Activated CD8-positive, alpha-beta memory T cell treated with anti-CD3 and anti-CD28 coated beads, Interleukin-2, amount 10 ng/mL, durations not matched to agents 7 days and 5 days (primary cell): ENCODE measurements at regions not wholly inside any gene's neighbourhood (a gene's known extent, or its start where the extent isn't known, plus 50 kb on each side); places are given as distances from the start of the nearest gene placed in this dataset.

Experiments
- ATAC-seq: fragments of 150-1000 bp; cut with Tn5 transposase; one replicate; pipeline ENCODE4 v1.10.0; 2021; ENCODE audit warnings: moderate library complexity
- CTCF ChIA-PET: fragments of 350-600 bp; sonication (Branson Sonifier 250); formaldehyde crosslinking; loops from one replicate; lab custom pipeline; 2021; ENCODE audit warnings: antibody characterized with exemption; lab: Charles Lee
- DNase-seq: peaks from one replicate; pipeline ENCODE4 v3.0.0-alpha.2; 2020
- H3K27ac Mint-ChIP-seq: one replicate; pipeline ENCODE4 v1.8.0; 2021; ENCODE audit warnings: mild to moderate bottlenecking, mixed read lengths
- H3K27me3 Mint-ChIP-seq: one replicate; pipeline ENCODE4 v1.8.0; 2021; ENCODE audit warnings: mixed read lengths
- H3K36me3 Mint-ChIP-seq: one replicate; pipeline ENCODE4 v1.8.0; 2021; ENCODE audit warnings: mild to moderate bottlenecking, mixed read lengths
- H3K4me1 Mint-ChIP-seq: one replicate; pipeline ENCODE4 v1.8.0; 2021; ENCODE audit warnings: mixed read lengths
- H3K4me3 Mint-ChIP-seq: one replicate; pipeline ENCODE4 v1.8.0; 2021; ENCODE audit warnings: mild to moderate bottlenecking, moderate library complexity, mixed read lengths
- H3K9me3 Mint-ChIP-seq: one replicate; pipeline ENCODE4 v1.8.0; 2022; ENCODE audit warnings: low read depth, mixed read lengths

- Mint-ChIP-seq H3K27ac (no peak overlapping the region), H3K27me3 (no peaks in the 10 kb centered on the region), H3K4me3 (no peak overlapping the region), H3K9me3 (no peaks in the 10 kb centered on the region), H3K36me3 (no peaks in the 10 kb centered on the region), H3K4me1 (no peaks in the 10 kb centered on the region)
- no peak for DNase-seq
- CTCF ChIA-PET, result no interaction called here
- ATAC-seq, result no peak
Observed at GRCh38 chr4:156176896-156177295, 223.2 kb upstream of the CTSO start.

GRCh38 chr4:156173937-156174336 is 220.3 kb upstream of the CTSO start:
- CTCF ChIA-PET, result no interaction called here
- H3K36me3 Mint-ChIP-seq, result no peaks in the 10 kb centered on the region
- no peaks in the 10 kb centered on the region for H3K27me3 Mint-ChIP-seq
- H3K4me1 Mint-ChIP-seq, result no peaks in the 10 kb centered on the region
- H3K27ac Mint-ChIP-seq, result no peak overlapping the region
- H3K4me3 Mint-ChIP-seq, result no peak overlapping the region
- no peak for DNase-seq
- no peaks in the 10 kb centered on the region for H3K9me3 Mint-ChIP-seq
- ATAC-seq, result no peak

GRCh38 chr4:156173486-156173885 is 219.8 kb upstream of the CTSO start:
- CTCF ChIA-PET, result no interaction called here
- no peaks in the 10 kb centered on the region for H3K4me1 Mint-ChIP-seq
- no peak overlapping the region for H3K4me3 Mint-ChIP-seq
- H3K27ac Mint-ChIP-seq, result no peak overlapping the region
- ATAC-seq (no peak), DNase-seq (no peak)
- no peaks in the 10 kb centered on the region for H3K27me3 Mint-ChIP-seq
- H3K9me3 Mint-ChIP-seq, result no peaks in the 10 kb centered on the region
- no peaks in the 10 kb centered on the region for H3K36me3 Mint-ChIP-seq

GRCh38 chr4:156169861-156170260 is 216.2 kb upstream of the CTSO start:
- H3K27ac Mint-ChIP-seq, result no peak overlapping the region
- H3K36me3 Mint-ChIP-seq, result no peaks in the 10 kb centered on the region
- no peaks in the 10 kb centered on the region for H3K27me3 Mint-ChIP-seq
- DNase-seq (no peak), ATAC-seq (no peak)
- no peak overlapping the region for H3K4me3 Mint-ChIP-seq
- CTCF ChIA-PET, result no interaction called here
- no peaks in the 10 kb centered on the region for H3K4me1 Mint-ChIP-seq
- no peaks in the 10 kb centered on the region for H3K9me3 Mint-ChIP-seq

DNA sequence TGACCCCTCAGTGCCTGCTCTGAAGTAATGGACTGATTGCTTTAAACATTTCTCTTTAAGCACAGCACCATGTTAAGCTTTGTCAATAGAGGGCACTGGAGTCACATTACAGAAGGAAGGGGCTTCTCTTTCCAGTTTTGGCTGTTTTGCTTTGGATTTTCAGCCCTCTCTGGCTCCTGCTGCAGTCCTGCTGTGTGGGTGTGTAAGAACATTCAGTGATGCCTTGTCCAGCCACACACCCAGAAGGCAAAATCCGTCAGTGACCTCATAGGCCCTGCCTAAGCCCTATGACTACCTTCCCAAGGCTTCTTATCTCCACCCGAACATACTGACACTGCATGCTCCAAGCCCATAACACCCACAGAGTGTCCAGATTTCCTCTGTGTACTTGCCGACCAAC is 215.3 kb upstream of the CTSO start:
- Mint-ChIP-seq H3K27ac (no peak overlapping the region), H3K36me3 (no peaks in the 10 kb centered on the region), H3K9me3 (no peaks in the 10 kb centered on the region), H3K4me3 (no peak overlapping the region), H3K4me1 (no peaks in the 10 kb centered on the region), H3K27me3 (no peaks in the 10 kb centered on the region)
- DNase-seq, result no peak
- ATAC-seq, result no peak
- CTCF ChIA-PET, result no interaction called here

GRCh38 chr4:156168288-156168687 is 214.6 kb upstream of the CTSO start:
- no peak overlapping the region for H3K27ac Mint-ChIP-seq
- H3K4me3 Mint-ChIP-seq, result no peak overlapping the region
- no peaks in the 10 kb centered on the region for H3K9me3 Mint-ChIP-seq
- no peaks in the 10 kb centered on the region for H3K36me3 Mint-ChIP-seq
- no peak for DNase-seq
- CTCF ChIA-PET, result no interaction called here
- H3K27me3 Mint-ChIP-seq, result no peaks in the 10 kb centered on the region
- ATAC-seq, result no peak
- no peaks in the 10 kb centered on the region for H3K4me1 Mint-ChIP-seq

DNA sequence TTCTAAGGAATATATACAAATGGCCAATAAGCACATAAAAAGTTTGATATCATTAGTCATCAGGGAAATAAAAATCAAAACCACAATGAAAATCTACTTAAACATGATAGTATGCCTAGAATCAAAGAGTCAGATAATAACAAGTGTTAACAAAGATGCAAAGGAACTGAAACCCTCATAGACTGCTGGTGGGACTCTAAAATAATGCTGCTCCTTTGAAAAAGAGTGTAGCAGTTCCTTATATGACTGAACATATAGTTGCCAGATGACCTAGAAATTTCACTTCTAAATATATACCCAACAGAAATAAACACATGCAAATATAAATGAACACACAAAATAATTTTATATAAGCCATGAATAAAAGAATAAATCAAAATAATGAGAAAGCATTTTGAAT is 205.1 kb upstream of the CTSO start:
- Mint-ChIP-seq H3K27ac (no peak overlapping the region), H3K4me1 (no peaks in the 10 kb centered on the region), H3K27me3 (no peaks in the 10 kb centered on the region), H3K4me3 (no peak overlapping the region), H3K9me3 (no peaks in the 10 kb centered on the region), H3K36me3 (no peaks in the 10 kb centered on the region)
- CTCF ChIA-PET, result no interaction called here
- DNase-seq, result no peak
- no peak for ATAC-seq

DNA sequence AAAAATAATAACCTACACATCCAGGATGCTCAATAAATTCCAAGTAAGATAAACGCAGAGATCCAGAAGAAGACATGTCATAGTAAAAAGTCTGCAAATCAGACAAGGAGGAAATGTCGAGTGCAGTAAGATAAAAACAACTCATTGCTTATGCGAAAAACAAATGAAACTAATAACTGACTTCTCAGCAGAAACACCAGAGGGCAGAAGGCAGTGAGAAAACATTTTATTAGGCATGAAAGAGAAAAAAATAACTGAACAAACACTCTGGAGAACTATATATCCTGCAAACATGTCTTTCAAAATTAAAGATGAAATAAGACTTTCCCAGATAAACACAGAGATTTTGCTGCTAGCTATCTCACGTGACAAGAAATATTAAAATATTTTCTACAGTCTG is 201.3 kb upstream of the CTSO start:
- DNase-seq, result no peak
- Mint-ChIP-seq H3K27me3 (no peaks in the 10 kb centered on the region), H3K9me3 (no peaks in the 10 kb centered on the region), H3K4me3 (no peak overlapping the region), H3K4me1 (no peaks in the 10 kb centered on the region), H3K27ac (no peak overlapping the region), H3K36me3 (no peaks in the 10 kb centered on the region)
- CTCF ChIA-PET, result no interaction called here
- ATAC-seq, result no peak

DNA sequence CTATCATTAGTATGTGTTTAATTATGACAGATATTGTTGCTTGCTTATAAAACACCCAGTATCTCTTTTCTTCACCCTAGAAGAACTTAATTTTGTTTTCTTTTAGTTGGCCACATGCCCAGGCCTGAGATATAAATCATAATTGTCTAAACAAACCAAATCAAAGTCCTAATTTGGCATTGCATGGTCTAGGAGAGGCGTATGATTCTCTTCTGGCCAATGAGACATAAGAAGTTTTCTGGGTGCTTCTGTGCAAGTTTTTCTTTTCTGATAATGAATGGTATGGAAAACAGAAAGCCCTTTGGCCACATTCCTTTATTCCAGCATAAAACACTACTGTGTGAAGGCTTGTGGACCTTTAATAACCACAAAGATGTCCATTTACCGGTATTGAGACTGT is 192.9 kb upstream of the CTSO start:
- H3K4me3 Mint-ChIP-seq, result no peak overlapping the region
- no peaks in the 10 kb centered on the region for H3K27me3 Mint-ChIP-seq
- no peak overlapping the region for H3K27ac Mint-ChIP-seq
- CTCF ChIA-PET, result interaction anchor here (0.5 kb wide), 1 partner anchor 64 kb away, joined by 5 read pairs; no protein-coding TSS in a partner anchor
- no peaks in the 10 kb centered on the region for H3K9me3 Mint-ChIP-seq
- no peaks in the 10 kb centered on the region for H3K4me1 Mint-ChIP-seq
- ATAC-seq, result no peak
- DNase-seq, result no peak
- no peaks in the 10 kb centered on the region for H3K36me3 Mint-ChIP-seq

DNA sequence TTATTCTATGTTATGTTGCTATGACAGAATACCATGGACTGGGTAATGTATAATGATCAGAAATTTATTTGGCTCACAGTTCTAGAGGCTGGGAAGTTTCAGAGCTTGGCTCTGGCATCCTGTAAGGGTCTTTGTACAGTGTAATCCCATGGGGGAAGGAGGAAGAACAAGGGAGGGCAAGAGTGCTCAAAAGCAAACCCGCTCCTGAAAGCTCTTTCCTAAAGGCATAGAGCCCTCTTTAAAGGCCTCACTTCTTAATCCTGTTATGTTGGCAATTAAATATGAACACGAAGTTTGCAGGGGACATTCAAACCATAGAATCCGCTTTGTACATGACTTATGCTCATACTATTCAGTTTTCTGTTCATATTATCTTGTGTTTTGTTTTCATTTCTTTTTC is 191.3 kb upstream of the CTSO start:
- no peaks in the 10 kb centered on the region for H3K27me3 Mint-ChIP-seq

DNA sequence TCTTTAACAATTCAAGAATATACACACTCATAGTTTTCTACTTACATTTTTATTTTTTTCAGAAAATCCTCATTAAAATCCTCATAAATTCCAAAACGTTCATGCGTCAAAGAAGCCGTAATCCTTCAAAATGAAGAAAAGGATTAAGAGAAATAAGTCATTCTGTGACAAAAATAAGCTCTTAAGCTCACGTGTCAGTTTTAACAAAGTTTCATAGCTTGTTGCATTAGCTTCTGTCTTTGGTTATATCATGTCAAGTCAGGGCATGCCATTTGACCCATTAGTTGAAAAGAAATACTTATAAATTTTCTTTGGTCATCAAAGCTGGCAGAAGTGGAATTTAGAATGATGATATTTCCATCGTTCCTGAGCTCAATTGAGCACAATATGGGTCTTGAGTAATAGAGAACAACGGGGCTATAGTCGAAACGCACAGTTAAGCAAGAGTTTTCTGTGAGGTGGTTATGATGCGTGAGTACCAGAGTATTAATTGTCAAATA is 185.2 kb upstream of the CTSO start:
- H3K4me3 Mint-ChIP-seq, result no peak overlapping the region
- no peak for DNase-seq
- H3K4me1 Mint-ChIP-seq, result no peaks in the 10 kb centered on the region
- H3K36me3 Mint-ChIP-seq, result no peaks in the 10 kb centered on the region
- H3K27ac Mint-ChIP-seq, result no peak overlapping the region
- no peaks in the 10 kb centered on the region for H3K27me3 Mint-ChIP-seq
- no peak for ATAC-seq
- H3K9me3 Mint-ChIP-seq, result no peaks in the 10 kb centered on the region
- CTCF ChIA-PET, result no interaction called here

More for the DNA sequence above, 191.3 kb upstream of the CTSO start:
- no peak for ATAC-seq
- CTCF ChIA-PET, result no interaction called here
- no peak overlapping the region for H3K4me3 Mint-ChIP-seq
- no peaks in the 10 kb centered on the region for H3K4me1 Mint-ChIP-seq
- no peak overlapping the region for H3K27ac Mint-ChIP-seq
- H3K36me3 Mint-ChIP-seq, result no peaks in the 10 kb centered on the region
- no peaks in the 10 kb centered on the region for H3K9me3 Mint-ChIP-seq
- no peak for DNase-seq

DNA sequence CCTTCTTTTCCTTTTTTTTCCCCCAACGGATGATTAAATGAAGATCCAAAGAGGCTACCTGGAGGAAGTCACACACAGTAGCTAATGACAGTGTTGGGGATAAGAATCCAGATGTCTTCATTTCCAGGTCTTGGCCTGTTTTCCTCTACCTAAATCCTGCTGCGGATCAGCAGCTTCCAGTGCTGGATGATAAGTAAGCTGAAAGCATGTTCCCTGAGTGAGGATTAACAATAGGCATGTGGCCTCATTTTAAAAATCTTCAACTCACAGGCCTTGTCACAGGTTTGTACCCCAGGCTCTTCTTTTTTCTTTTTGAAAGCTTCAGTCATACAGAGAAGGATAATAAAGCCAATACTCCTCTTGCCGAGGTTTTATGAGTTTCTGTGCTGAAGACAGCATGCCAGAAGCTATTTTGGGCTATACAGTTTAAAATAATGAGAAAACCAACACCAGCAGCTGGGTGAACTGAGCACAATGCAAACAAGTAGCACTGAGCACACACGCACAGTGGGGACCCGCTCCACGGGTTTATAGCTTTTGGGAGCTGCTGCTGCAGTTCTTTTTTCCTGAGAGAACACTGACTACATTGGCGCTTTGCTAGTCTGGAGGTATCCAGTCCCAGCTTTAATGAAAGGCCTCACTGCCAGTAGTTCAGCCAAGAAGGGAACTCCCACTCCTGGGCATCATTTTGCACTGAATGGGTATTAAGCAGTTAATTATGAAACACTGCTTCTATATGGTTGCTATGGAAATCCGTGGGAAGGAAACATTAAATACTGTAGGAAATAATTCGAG is 184.2 kb upstream of the CTSO start:
- Mint-ChIP-seq H3K9me3 (no peaks in the 10 kb centered on the region), H3K27me3 (no peaks in the 10 kb centered on the region), H3K27ac (no peak overlapping the region), H3K36me3 (no peaks in the 10 kb centered on the region), H3K4me3 (no peak overlapping the region), H3K4me1 (no peaks in the 10 kb centered on the region)
- CTCF ChIA-PET, result no interaction called here
- DNase-seq (no peak), ATAC-seq (no peak)

DNA sequence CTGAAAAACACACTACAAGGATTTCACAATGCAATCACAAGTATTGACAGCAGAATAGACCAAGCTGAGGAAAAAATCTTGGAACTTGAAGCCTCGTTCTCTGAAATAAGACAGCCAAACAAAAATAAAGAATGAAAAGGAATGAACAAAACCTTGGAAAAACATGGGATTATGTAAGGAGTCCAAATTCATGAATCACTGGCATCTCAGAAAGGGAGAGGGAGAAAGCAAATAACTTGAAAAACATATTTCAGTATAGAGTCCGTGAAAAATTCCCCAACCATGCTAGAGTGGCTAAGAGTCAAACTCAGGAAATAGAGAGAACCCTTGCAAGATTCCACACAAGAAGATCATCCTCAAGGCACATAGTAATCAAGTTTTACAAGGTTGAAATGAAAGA is 178.5 kb upstream of the CTSO start:
- Mint-ChIP-seq H3K36me3 (no peaks in the 10 kb centered on the region), H3K27ac (no peak overlapping the region), H3K9me3 (peaks cover 2% of the 10 kb centered on the region), H3K27me3 (no peaks in the 10 kb centered on the region), H3K4me1 (no peaks in the 10 kb centered on the region), H3K4me3 (no peak overlapping the region)
- CTCF ChIA-PET, result interaction anchor here (1.0 kb wide), 1 partner anchor 12 kb away, joined by 3 read pairs; no protein-coding TSS in a partner anchor
- no peak for ATAC-seq
- DNase-seq, result no peak

- no peak overlapping the region for H3K4me3 Mint-ChIP-seq
- ATAC-seq (no peak), DNase-seq (no peak)
- no peak overlapping the region for H3K27ac Mint-ChIP-seq
- no peaks in the 10 kb centered on the region for H3K27me3 Mint-ChIP-seq
- no peaks in the 10 kb centered on the region for H3K4me1 Mint-ChIP-seq
- H3K36me3 Mint-ChIP-seq, result no peaks in the 10 kb centered on the region
- CTCF ChIA-PET, result no interaction called here
- H3K9me3 Mint-ChIP-seq, result peaks cover 2% of the 10 kb centered on the region
Observed at GRCh38 chr4:156128616-156129015, 174.9 kb upstream of the CTSO start.
